Vagina (tissue), 2 donors: ENCODE measurements at regions not wholly inside any gene's neighbourhood (a gene's known extent, or its start where the extent isn't known, plus 50 kb on each side); places are given as distances from the start of the nearest gene placed in this dataset.

ENCODE experiments used
- DNase-seq, 2 donors: peaks; one replicate each; pipeline ENCODE4 v3.0.0-alpha.2; 2017; ENCODE audit errors: extremely low spot score in 2 of 2
- H3K27ac ChIP-seq: fragments of 200-600 bp; sonication (generic); one replicate; pipeline ENCODE4 v1.5.1; 2019
- H3K27me3 ChIP-seq: fragments of 200-600 bp; sonication (generic); one replicate; pipeline ENCODE4 v1.5.1; 2019
- H3K36me3 ChIP-seq, 2 donors: fragments of 200-600 bp; sonication (generic); one replicate each; pipeline ENCODE4 v1.5.1; 2017 to 2019
- H3K4me1 ChIP-seq: fragments of 200-600 bp; sonication (generic); one replicate; pipeline ENCODE4 v1.5.1; 2019
- H3K4me3 ChIP-seq, 2 donors: fragments of 200-600 bp; sonication (generic); 1 replicate in 1 of 2; 2 replicates in 1 of 2; pipeline ENCODE4 v1.5.1; 2016 to 2019
- H3K9me3 ChIP-seq: fragments of 200-600 bp; sonication (generic); one replicate; pipeline ENCODE4 v1.5.1; 2019
- CTCF ChIP-seq, 3 experiments: fragments of 450-650 bp in 2 of 3; fragments of 200-600 bp in 1 of 3; sonication (generic) in 1 of 3; IDR thresholded peaks; one replicate each; pipeline ENCODE4 v1.5.1; 2017 to 2019; ENCODE audit warnings: antibody characterized with exemption in 3 of 3, mild to moderate bottlenecking in 2 of 3, moderate library complexity in 2 of 3
- POLR2A ChIP-seq, 2 donors: fragments of 450-650 bp; IDR thresholded peaks; one replicate each; pipeline ENCODE4 v1.6.1; 2017; ENCODE audit warnings: antibody characterized with exemption in 2 of 2, mild to moderate bottlenecking in 2 of 2, moderate library complexity in 2 of 2
- POLR2AphosphoS5 ChIP-seq, 2 donors: sonication (generic); formaldehyde crosslinking; IDR thresholded peaks; one replicate each; pipeline ENCODE4 v1.9.0; 2017; ENCODE audit warnings: antibody characterized with exemption in 2 of 2, mild to moderate bottlenecking in 2 of 2, low read depth in 1 of 2; ENCODE audit not compliant: insufficient read depth in 1 of 2
- intact Hi-C: fragments of 100-400 bp; cut with DNase I; formaldehyde crosslinking; loops from one replicate; pipeline ENCODE4 v1.15.1; 2023

DNA sequence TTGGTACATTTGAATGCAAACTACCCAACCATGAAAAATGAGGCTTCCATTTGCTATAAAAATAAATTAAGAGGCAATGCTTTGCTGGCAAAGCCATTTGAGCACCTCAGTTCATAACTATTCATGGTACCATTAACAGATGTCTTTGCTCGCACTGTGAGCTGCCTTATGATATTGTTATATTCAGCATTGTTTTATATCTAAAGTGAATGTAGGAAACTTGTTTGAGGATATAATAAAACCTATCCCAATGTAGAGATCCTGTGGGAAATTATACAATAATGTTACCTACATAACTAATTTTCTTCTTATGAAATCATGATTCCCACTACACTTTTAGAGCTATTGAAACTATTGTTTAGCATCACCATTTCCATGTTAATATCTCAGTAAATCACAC lies 125.2 kb upstream of the TRAM1L1 start:
- intact Hi-C loops, result no loop called here

GRCh38 chr4:117224256-117224655 lies 138.9 kb upstream of the TRAM1L1 start:
- Histone ChIP-seq H3K4me1 (no peaks in the 10 kb centered on the region), H3K36me3 (no peaks in the 10 kb centered on the region), H3K27me3 (no peaks in the 10 kb centered on the region), H3K4me3 (no peak overlapping the region), H3K9me3 (no peaks in the 10 kb centered on the region), H3K27ac (no peak overlapping the region)
- intact Hi-C loops, result no loop called here
- no peak for TF ChIP-seq POLR2A (IDR thresholded peaks at IDR 0.05)
- no peak for TF ChIP-seq POLR2AphosphoS5 (IDR thresholded peaks at IDR 0.05; ENCODE audit: insufficient read depth in 1 of 2, low read depth in 1 of 2)
- no peak for TF ChIP-seq CTCF (IDR thresholded peaks at IDR 0.05)
- no peak for DNase-seq

More for the DNA sequence above, 125.2 kb upstream of the TRAM1L1 start:
- H3K36me3 ChIP-seq, result no peaks in the 10 kb centered on the region
- H3K27me3 ChIP-seq, result no peaks in the 10 kb centered on the region
- DNase-seq, result no peak
- H3K4me3 ChIP-seq, result no peak overlapping the region
- H3K4me1 ChIP-seq, result no peaks in the 10 kb centered on the region
- H3K9me3 ChIP-seq, result no peaks in the 10 kb centered on the region
- H3K27ac ChIP-seq, result no peak overlapping the region
- TF ChIP-seq POLR2AphosphoS5 (IDR thresholded peaks at IDR 0.05; ENCODE audit: insufficient read depth in 1 of 2, low read depth in 1 of 2) (no peak), POLR2A (IDR thresholded peaks at IDR 0.05) (no peak), CTCF (IDR thresholded peaks at IDR 0.05) (no peak)

GRCh38 chr4:117225471-117225870 lies 140.1 kb upstream of the TRAM1L1 start:
- intact Hi-C loops, result no loop called here
- Histone ChIP-seq H3K27me3 (no peaks in the 10 kb centered on the region), H3K9me3 (no peaks in the 10 kb centered on the region), H3K4me1 (no peaks in the 10 kb centered on the region), H3K4me3 (no peak overlapping the region), H3K36me3 (no peaks in the 10 kb centered on the region), H3K27ac (no peak overlapping the region)
- TF ChIP-seq POLR2AphosphoS5 (IDR thresholded peaks at IDR 0.05; ENCODE audit: insufficient read depth in 1 of 2, low read depth in 1 of 2) (no peak), POLR2A (IDR thresholded peaks at IDR 0.05) (no peak), CTCF (IDR thresholded peaks at IDR 0.05) (no peak)
- no peak for DNase-seq

DNA sequence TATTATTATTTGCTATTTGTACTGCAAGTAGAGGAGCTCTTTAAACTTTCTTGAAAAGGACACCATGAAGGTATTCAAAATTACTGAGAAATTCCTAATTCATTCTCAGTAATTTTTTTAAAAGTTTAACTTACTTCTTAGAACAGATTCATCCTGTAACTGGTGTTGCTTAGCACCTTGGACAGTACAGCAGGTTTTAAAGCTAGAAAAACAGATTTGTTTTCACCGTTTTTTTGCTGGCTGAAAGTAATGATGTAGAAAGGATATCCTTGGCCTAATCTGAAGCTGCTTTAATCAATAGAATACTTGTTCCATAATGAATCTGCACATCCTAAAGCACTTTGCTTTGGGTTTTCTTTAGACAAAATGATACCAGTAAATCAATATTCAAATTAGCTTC lies 142.5 kb upstream of the TRAM1L1 start:
- TF ChIP-seq POLR2A (IDR thresholded peaks at IDR 0.05) (no peak), POLR2AphosphoS5 (IDR thresholded peaks at IDR 0.05; ENCODE audit: insufficient read depth in 1 of 2, low read depth in 1 of 2) (no peak), CTCF (IDR thresholded peaks at IDR 0.05) (no peak)
- no peaks in the 10 kb centered on the region for H3K27me3 ChIP-seq
- H3K36me3 ChIP-seq, result no peaks in the 10 kb centered on the region
- H3K4me1 ChIP-seq, result no peaks in the 10 kb centered on the region
- H3K27ac ChIP-seq, result no peak overlapping the region
- no peak overlapping the region for H3K4me3 ChIP-seq
- DNase-seq, result no peak
- no peaks in the 10 kb centered on the region for H3K9me3 ChIP-seq
- intact Hi-C loops, result no loop called here

DNA sequence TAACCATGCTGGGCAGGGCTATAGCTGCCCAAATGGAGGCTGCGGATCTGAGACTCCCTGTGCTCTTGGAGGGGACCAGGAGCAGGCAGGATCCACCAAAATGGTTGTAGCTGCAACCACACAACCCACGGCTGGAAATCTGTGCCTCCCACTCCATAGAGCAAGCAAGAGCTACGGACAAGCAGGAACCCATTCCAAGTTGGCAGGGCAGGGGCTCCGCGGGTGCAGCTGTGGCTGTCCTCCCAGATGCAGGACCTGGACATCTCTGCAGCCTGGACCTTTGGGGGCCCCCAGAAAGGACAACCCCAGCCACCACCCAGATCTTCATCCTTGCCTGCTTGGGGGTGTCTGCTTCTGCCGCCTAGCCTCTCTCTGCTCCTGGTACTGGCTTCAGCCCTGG lies 154.1 kb upstream of the TRAM1L1 start:
- no peak for DNase-seq
- no peak overlapping the region for H3K27ac ChIP-seq
- intact Hi-C loops, result no loop called here
- H3K27me3 ChIP-seq, result no peaks in the 10 kb centered on the region
- TF ChIP-seq POLR2A (IDR thresholded peaks at IDR 0.05) (no peak), CTCF (IDR thresholded peaks at IDR 0.05) (no peak), POLR2AphosphoS5 (IDR thresholded peaks at IDR 0.05; ENCODE audit: insufficient read depth in 1 of 2, low read depth in 1 of 2) (no peak)
- H3K4me1 ChIP-seq, result no peaks in the 10 kb centered on the region
- H3K9me3 ChIP-seq, result no peaks in the 10 kb centered on the region
- no peak overlapping the region for H3K4me3 ChIP-seq
- no peaks in the 10 kb centered on the region for H3K36me3 ChIP-seq
